ENCODE measurements at regions not wholly inside any gene's neighbourhood (a gene's known extent, or its start where the extent isn't known, plus 50 kb on each side); places are given as distances from the start of the nearest gene placed in this dataset.

DNA sequence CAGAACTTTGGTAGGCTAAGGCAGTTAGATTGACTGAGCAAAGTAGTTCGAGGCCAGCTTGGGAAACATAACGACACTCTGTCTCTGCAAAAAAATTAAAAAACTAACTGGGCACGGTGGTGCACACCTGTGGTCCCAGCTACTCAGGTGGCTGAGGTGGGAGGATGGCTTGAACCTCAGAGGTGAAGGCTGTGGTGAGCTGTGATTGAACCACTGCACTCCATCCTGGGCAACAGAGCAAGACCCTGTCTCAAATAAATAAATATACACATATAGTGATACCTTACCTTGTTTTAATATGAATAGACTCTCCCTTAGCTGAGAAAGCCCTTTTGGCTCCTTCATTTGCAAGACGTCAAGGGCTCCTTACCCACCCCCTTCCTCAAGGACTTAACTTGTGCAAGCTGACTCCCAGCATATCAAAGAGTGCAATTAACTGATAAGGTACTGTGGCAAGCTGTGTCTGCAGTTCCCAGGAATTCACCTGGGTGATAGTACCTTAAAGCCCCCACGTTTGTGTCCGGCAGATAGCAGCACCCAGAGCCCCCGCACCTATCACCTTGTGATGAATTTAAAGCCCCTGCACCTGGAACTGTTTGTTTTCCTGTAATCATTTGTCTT, 655.6 kb upstream of the GALNTL6 start (continued):
- TF ChIP-seq, protein P1, sequence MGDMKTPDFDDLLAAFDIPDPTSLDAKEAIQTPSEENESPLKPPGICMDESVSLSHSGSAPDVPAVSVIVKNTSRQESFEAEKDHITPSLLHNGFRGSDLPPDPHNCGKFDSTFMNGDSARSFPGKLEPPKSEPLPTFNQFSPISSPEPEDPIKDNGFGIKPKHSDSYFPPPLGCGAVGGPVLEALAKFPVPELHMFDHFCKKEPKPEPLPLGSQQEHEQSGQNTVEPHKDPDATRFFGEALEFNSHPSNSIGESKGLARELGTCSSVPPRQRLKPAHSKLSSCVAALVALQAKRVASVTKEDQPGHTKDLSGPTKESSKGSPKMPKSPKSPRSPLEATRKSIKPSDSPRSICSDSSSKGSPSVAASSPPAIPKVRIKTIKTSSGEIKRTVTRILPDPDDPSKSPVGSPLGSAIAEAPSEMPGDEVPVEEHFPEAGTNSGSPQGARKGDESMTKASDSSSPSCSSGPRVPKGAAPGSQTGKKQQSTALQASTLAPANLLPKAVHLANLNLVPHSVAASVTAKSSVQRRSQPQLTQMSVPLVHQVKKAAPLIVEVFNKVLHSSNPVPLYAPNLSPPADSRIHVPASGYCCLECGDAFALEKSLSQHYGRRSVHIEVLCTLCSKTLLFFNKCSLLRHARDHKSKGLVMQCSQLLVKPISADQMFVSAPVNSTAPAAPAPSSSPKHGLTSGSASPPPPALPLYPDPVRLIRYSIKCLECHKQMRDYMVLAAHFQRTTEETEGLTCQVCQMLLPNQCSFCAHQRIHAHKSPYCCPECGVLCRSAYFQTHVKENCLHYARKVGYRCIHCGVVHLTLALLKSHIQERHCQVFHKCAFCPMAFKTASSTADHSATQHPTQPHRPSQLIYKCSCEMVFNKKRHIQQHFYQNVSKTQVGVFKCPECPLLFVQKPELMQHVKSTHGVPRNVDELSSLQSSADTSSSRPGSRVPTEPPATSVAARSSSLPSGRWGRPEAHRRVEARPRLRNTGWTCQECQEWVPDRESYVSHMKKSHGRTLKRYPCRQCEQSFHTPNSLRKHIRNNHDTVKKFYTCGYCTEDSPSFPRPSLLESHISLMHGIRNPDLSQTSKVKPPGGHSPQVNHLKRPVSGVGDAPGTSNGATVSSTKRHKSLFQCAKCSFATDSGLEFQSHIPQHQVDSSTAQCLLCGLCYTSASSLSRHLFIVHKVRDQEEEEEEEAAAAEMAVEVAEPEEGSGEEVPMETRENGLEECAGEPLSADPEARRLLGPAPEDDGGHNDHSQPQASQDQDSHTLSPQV (IDR thresholded peaks at IDR 0.05) = no peak
- TF ChIP-seq ZNF76 (CRISPR knock-in tag; IDR thresholded peaks at IDR 0.05; ENCODE audit: borderline replicate concordance) = no peak
- no peak for TF ChIP-seq ELF2 (CRISPR knock-in tag; IDR thresholded peaks at IDR 0.05)
- no peak for TF ChIP-seq HMGN3 (IDR thresholded peaks at IDR 0.05; ENCODE audit: borderline replicate concordance, extremely low read depth, insufficient read length, low read depth, low read length)
- TF ChIP-seq POLR2H (tag; IDR thresholded peaks at IDR 0.05; ENCODE audit: low read depth) = no peak

GRCh38 chr4:171142639-171143038, 670.6 kb upstream of the GALNTL6 start:
- no peak for FAIRE-seq
- Histone ChIP-seq H3K9me1 (ENCODE audit: control insufficient read depth, insufficient read depth, low read length) (no peaks in the 10 kb centered on the region), H3K4me1 (replicated peaks in 1 of 2; ENCODE audit: control insufficient read depth in 2 of 2, insufficient read depth in 2 of 2, low read length in 2 of 2) (no peaks in the 10 kb centered on the region), H3K36me3 (ENCODE audit: control insufficient read depth, insufficient read depth, low read length) (no peaks in the 10 kb centered on the region), H3K9me3 (replicated peaks; ENCODE audit: control insufficient read depth, insufficient read depth, low read depth, low read length) (no peaks in the 10 kb centered on the region), H3K79me2 (ENCODE audit: control insufficient read depth, insufficient read depth, low read length) (no peaks in the 10 kb centered on the region), H3K27me3 (ENCODE audit: control insufficient read depth in 2 of 2, insufficient read depth in 2 of 2, low read length in 2 of 2) (no peaks in the 10 kb centered on the region), H2AFZ (ENCODE audit: low read depth, low read length) (no peak overlapping the region), H4K20me1 (replicated peaks; ENCODE audit: control insufficient read depth, insufficient read depth, low read length) (no peaks in the 10 kb centered on the region), H3K4me2 (ENCODE audit: insufficient read depth, low read length) (no peak overlapping the region), H3K27ac (ENCODE audit: extremely low read depth, low read depth, low read length) (no peak overlapping the region), H3K4me3 (no peak overlapping the region), H3K9ac (ENCODE audit: insufficient read depth in 1 of 2, low read depth in 2 of 2, low read length in 2 of 2) (no peak overlapping the region)
- 0% methylated on average over 1 of the region's 1 CpG for WGBS (ENCODE audit: insufficient coverage, low coverage, missing lambda C conversion rate)
- intact Hi-C loops (cut with micrococcal nuclease) (no loop called here), in situ Hi-C loops (cut with MboI) (no loop called here)
- POLR2A ChIA-PET = no interaction called here
- BruUV-seq (replicated peaks) = no TSS peak
- CTCF ChIA-PET (ENCODE audit: low intra/inter-chr PET ratio) = no interaction called here
- no peak for ATAC-seq
- no peak for DNase-seq (ENCODE audit: extremely low read depth in 1 of 4, low spot score in 3 of 4)
- TF ChIP-seq ARHGAP35 (IDR thresholded peaks at IDR 0.05; ENCODE audit: partially characterized antibody) (no peak), EZH2 (IDR thresholded peaks at IDR 0.05; ENCODE audit: borderline replicate concordance, low read depth, low read length) (no peak), PREB (CRISPR knock-in tag; IDR thresholded peaks at IDR 0.05) (no peak), SMAD3 (CRISPR knock-in tag; conservative IDR thresholded peaks at IDR 0.05) (no peak), KLF1 (tag; IDR thresholded peaks at IDR 0.05) (no peak), NFIC (IDR thresholded peaks at IDR 0.05) (no peak), HNRNPK (IDR thresholded peaks at IDR 0.05; ENCODE audit: low read depth, low read length, poor library complexity, severe bottlenecking) (no peak)
- TF ChIP-seq, protein P2, sequence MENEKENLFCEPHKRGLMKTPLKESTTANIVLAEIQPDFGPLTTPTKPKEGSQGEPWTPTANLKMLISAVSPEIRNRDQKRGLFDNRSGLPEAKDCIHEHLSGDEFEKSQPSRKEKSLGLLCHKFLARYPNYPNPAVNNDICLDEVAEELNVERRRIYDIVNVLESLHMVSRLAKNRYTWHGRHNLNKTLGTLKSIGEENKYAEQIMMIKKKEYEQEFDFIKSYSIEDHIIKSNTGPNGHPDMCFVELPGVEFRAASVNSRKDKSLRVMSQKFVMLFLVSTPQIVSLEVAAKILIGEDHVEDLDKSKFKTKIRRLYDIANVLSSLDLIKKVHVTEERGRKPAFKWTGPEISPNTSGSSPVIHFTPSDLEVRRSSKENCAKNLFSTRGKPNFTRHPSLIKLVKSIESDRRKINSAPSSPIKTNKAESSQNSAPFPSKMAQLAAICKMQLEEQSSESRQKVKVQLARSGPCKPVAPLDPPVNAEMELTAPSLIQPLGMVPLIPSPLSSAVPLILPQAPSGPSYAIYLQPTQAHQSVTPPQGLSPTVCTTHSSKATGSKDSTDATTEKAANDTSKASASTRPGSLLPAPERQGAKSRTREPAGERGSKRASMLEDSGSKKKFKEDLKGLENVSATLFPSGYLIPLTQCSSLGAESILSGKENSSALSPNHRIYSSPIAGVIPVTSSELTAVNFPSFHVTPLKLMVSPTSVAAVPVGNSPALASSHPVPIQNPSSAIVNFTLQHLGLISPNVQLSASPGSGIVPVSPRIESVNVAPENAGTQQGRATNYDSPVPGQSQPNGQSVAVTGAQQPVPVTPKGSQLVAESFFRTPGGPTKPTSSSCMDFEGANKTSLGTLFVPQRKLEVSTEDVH (IDR thresholded peaks at IDR 0.05; ENCODE audit: low read depth, partially characterized antibody) = no peak

Measured in K562 (cell line).